Thyroid gland (tissue), 4 donors: ENCODE measurements at regions not wholly inside any gene's neighbourhood (a gene's known extent, or its start where the extent isn't known, plus 50 kb on each side); places are given as distances from the start of the nearest gene placed in this dataset.

Experiments
- DNase-seq, 2 donors: peaks; one replicate each; pipeline ENCODE4 v3.0.0-alpha.2; 2019
- H3K27ac ChIP-seq, 3 donors: fragments of 200-600 bp; sonication (generic); 1 replicate in 2 of 3; 2 replicates in 1 of 3; pipeline ENCODE4 v1.5.1; 2016 to 2019; ENCODE audit warnings: mild to moderate bottlenecking in 1 of 3, moderate library complexity in 1 of 3
- H3K27me3 ChIP-seq: fragments of 200-600 bp; sonication (generic); one replicate; pipeline ENCODE4 v1.5.1; 2019
- H3K36me3 ChIP-seq, 2 donors: fragments of 200-600 bp; sonication (generic); one replicate each; pipeline ENCODE4 v1.5.1; 2016 to 2019
- H3K4me1 ChIP-seq, 2 donors: fragments of 200-600 bp; sonication (generic); one replicate each; pipeline ENCODE4 v1.5.1; 2017 to 2019
- H3K4me3 ChIP-seq, 3 donors: fragments of 200-600 bp; sonication (generic); replicated peaks in 1 of 3; 1 replicate in 2 of 3; 2 replicates in 1 of 3; pipeline ENCODE4 v1.5.1; 2016; ENCODE audit warnings: mild to moderate bottlenecking in 1 of 3
- H3K9me3 ChIP-seq: fragments of 200-600 bp; sonication (generic); one replicate; pipeline ENCODE4 v1.5.1; 2017
- POLR2A ChIP-seq, 2 donors: fragments of 450-650 bp; IDR thresholded peaks; one replicate each; pipeline ENCODE4 v1.6.1; 2017; ENCODE audit warnings: antibody characterized with exemption in 2 of 2, mild to moderate bottlenecking in 2 of 2, moderate library complexity in 1 of 2
- WGBS, 2 donors: methylation state at CpG; one replicate each; pipeline ENCODE4 v1.1.5; 2017; 5-methylcytosine and 5-hydroxymethylcytosine counted together
- intact Hi-C: fragments of 100-400 bp; cut with DNase I; formaldehyde crosslinking; loops from one replicate; pipeline ENCODE4 v1.15.1; 2023
- TF ChIP-seq, protein P1 (sequence below), 6 experiments: fragments of 200-600 bp in 3 of 6; fragments of 450-650 bp in 3 of 6; sonication (generic) in 3 of 6; IDR thresholded peaks; one replicate each; pipeline ENCODE4 v1.5.1; 2016 to 2019; ENCODE audit warnings: antibody characterized with exemption in 6 of 6, mild to moderate bottlenecking in 2 of 6, inconsistent platforms in 1 of 6, moderate library complexity in 1 of 6

DNA sequence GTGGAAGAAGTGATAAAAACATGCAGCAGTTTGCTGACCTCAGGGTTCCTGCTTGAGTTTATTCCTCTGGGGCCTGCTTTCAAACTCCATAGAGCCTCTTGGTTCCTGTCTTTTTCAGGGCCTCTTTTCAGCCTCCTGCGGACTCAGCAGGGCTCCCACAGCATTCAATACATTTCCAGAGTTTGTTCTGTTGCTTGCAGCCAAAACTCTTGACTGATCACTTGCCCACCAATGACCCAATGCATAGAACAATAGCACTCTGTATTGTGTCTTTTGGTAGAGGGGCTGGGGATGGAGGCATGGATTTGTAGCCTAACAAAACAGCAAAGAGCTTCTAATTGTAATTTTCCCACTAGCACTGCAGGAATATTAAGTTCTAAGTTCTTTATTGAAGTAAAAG is 50.8 kb upstream of the CREB5 start:
- Histone ChIP-seq H3K27ac (no peak overlapping the region), H3K27me3 (no peaks in the 10 kb centered on the region), H3K9me3 (no peaks in the 10 kb centered on the region), H3K4me3 (no peak overlapping the region), H3K4me1 (no peaks in the 10 kb centered on the region), H3K36me3 (no peaks in the 10 kb centered on the region)
- intact Hi-C loops = no loop called here
- TF ChIP-seq, protein P1, sequence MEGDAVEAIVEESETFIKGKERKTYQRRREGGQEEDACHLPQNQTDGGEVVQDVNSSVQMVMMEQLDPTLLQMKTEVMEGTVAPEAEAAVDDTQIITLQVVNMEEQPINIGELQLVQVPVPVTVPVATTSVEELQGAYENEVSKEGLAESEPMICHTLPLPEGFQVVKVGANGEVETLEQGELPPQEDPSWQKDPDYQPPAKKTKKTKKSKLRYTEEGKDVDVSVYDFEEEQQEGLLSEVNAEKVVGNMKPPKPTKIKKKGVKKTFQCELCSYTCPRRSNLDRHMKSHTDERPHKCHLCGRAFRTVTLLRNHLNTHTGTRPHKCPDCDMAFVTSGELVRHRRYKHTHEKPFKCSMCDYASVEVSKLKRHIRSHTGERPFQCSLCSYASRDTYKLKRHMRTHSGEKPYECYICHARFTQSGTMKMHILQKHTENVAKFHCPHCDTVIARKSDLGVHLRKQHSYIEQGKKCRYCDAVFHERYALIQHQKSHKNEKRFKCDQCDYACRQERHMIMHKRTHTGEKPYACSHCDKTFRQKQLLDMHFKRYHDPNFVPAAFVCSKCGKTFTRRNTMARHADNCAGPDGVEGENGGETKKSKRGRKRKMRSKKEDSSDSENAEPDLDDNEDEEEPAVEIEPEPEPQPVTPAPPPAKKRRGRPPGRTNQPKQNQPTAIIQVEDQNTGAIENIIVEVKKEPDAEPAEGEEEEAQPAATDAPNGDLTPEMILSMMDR (IDR thresholded peaks at IDR 0.05) = no peak
- TF ChIP-seq POLR2A (IDR thresholded peaks at IDR 0.05) = no peak
- WGBS, 2 donors = 72 to 85% methylated on average over 1 of the region's 1 CpG
- no peak for DNase-seq

GRCh38 chr7:28362182-28362581 is 50.1 kb upstream of the CREB5 start:
- no peak overlapping the region for H3K27ac ChIP-seq
- H3K9me3 ChIP-seq = no peaks in the 10 kb centered on the region
- intact Hi-C loops = no loop called here
- H3K4me3 ChIP-seq = no peak overlapping the region
- no peak for DNase-seq
- TF ChIP-seq POLR2A (IDR thresholded peaks at IDR 0.05) = no peak
- TF ChIP-seq, protein P1 (IDR thresholded peaks at IDR 0.05) = no peak
- no peaks in the 10 kb centered on the region for H3K27me3 ChIP-seq
- WGBS, 2 donors = 88 to 99% methylated on average over 1 of the region's 1 CpG
- no peaks in the 10 kb centered on the region for H3K36me3 ChIP-seq
- no peaks in the 10 kb centered on the region for H3K4me1 ChIP-seq
